SK-N-SH (cell line): ENCODE measurements at regions not wholly inside any gene's neighbourhood (a gene's known extent, or its start where the extent isn't known, plus 50 kb on each side); places are given as distances from the start of the nearest gene placed in this dataset.

Source experiments
- CTCF ChIA-PET: fragments of 300-600, 350-600 bp; formaldehyde crosslinking; extraction: SDS; loops from one replicate; lab custom pipeline; 2021; lab: Yijun Ruan, JAX
- POLR2A ChIA-PET: fragments of 350-600 bp; sonication (Branson Sonifier 250); formaldehyde crosslinking; extraction: SDS; loops from one replicate; lab custom pipeline; 2020; ENCODE audit warnings: antibody characterized with exemption, inconsistent platforms; lab: Yijun Ruan, JAX
- DNase-seq: peaks from one replicate; pipeline ENCODE4 v3.0.0; 2012
- H2AFZ ChIP-seq: fragments of 200-600 bp; sonication (generic); 2 replicates; pipeline ENCODE4 v1.8.1; 2016; ENCODE audit warnings: antibody characterized with exemption, mild to moderate bottlenecking, low read depth
- H3F3A ChIP-seq: fragments of 200-600 bp; sonication (generic); replicated peaks from 2 replicates; pipeline ENCODE3; 2016; ENCODE audit warnings: antibody characterized with exemption, mild to moderate bottlenecking; ENCODE audit not compliant: insufficient read depth
- H3K27ac ChIP-seq, 2 experiments: fragments of 200-500 bp in 1 of 2; fragments of 200-600 bp in 1 of 2; sonication (Bioruptor generic) in 1 of 2; sonication (generic), shearing (Covaris generic) in 1 of 2; 2 replicates each; pipeline versions ENCODE4 v1.5.1 to v1.6.1; 2014 to 2016; ENCODE audit warnings: low read depth in 2 of 2, inconsistent platforms in 1 of 2, low read length in 1 of 2, mild to moderate bottlenecking in 1 of 2, mixed read lengths in 1 of 2
- H3K27me3 ChIP-seq: fragments of 200-600 bp; sonication (generic), shearing (Covaris generic); 2 replicates; pipeline ENCODE4 v1.6.1; 2016; ENCODE audit warnings: mixed run types; ENCODE audit not compliant: insufficient read depth
- H3K36me3 ChIP-seq, 2 experiments: fragments of 200-500 bp in 1 of 2; fragments of 200-600 bp in 1 of 2; sonication (Bioruptor generic) in 1 of 2; sonication (generic) in 1 of 2; replicated peaks in 1 of 2; 2 replicates each; pipeline versions ENCODE3 to v1.5.1; 2014 to 2016; ENCODE audit warnings: low read length in 1 of 2, mild to moderate bottlenecking in 1 of 2; ENCODE audit not compliant: insufficient read depth in 2 of 2, control insufficient read depth in 1 of 2
- H3K4me1 ChIP-seq, 2 experiments: fragments of 200-500 bp in 1 of 2; fragments of 200-600 bp in 1 of 2; sonication (Bioruptor generic) in 1 of 2; sonication (generic), shearing (Covaris generic) in 1 of 2; 2 replicates each; pipeline versions ENCODE4 v1.5.1 to v1.6.1; 2014 to 2016; ENCODE audit warnings: low read depth in 1 of 2, low read length in 1 of 2, mixed run types in 1 of 2; ENCODE audit not compliant: insufficient read depth in 2 of 2, control insufficient read depth in 1 of 2
- H3K4me2 ChIP-seq: fragments of 200-600 bp; sonication (generic), shearing (Covaris generic); 2 replicates; pipeline ENCODE4 v1.6.1; 2017; ENCODE audit warnings: mixed run types
- H3K4me3 ChIP-seq, 2 experiments: fragments of 200-500 bp in 1 of 2; fragments of 200-600 bp in 1 of 2; sonication (Bioruptor generic) in 1 of 2; sonication (generic), shearing (Covaris generic) in 1 of 2; 2 replicates each; pipeline versions ENCODE4 v1.5.1 to v1.8.1; 2014 to 2016; ENCODE audit warnings: low read depth in 2 of 2, inconsistent platforms in 1 of 2, low read length in 1 of 2, mild to moderate bottlenecking in 1 of 2, mixed read lengths in 1 of 2, moderate library complexity in 1 of 2
- H3K79me2 ChIP-seq: fragments of 200-600 bp; sonication (generic); 2 replicates; pipeline ENCODE4 v1.8.1; 2017; ENCODE audit warnings: mild to moderate bottlenecking; ENCODE audit not compliant: insufficient read depth
- H3K9ac ChIP-seq: fragments of 200-600 bp; sonication (generic); 2 replicates; pipeline ENCODE4 v1.6.1; 2017; ENCODE audit warnings: mixed run types
- H3K9me2 ChIP-seq: fragments of 200-600 bp; sonication (generic); 2 replicates; pipeline ENCODE4 v1.6.1; 2017; ENCODE audit warnings: mixed run types
- H3K9me3 ChIP-seq: fragments of 200-600 bp; sonication (generic); 2 replicates; pipeline ENCODE4 v1.6.1; 2017; ENCODE audit warnings: mixed run types, mild to moderate bottlenecking, moderate library complexity
- H4K20me1 ChIP-seq: fragments of 200-600 bp; sonication (generic); 2 replicates; pipeline ENCODE4 v1.6.1; 2017; ENCODE audit warnings: mild to moderate bottlenecking, mixed run types; ENCODE audit not compliant: insufficient read depth
- CHD2 ChIP-seq: fragments of 150-350 bp; IDR thresholded peaks from 2 replicates; pipeline ENCODE4 v1.6.1; 2018; ENCODE audit warnings: low read length; ENCODE audit not compliant: partially characterized antibody
- EZH2phosphoT487 ChIP-seq: fragments of 200-600 bp; sonication (generic); IDR thresholded peaks from 2 replicates; pipeline ENCODE4 v1.6.1; 2017; ENCODE audit warnings: low read depth, mixed run types, mild to moderate bottlenecking, antibody characterized with exemption, moderate library complexity, borderline replicate concordance
- FOXJ3 ChIP-seq: sonication (generic); formaldehyde crosslinking; IDR thresholded peaks from 2 replicates; pipeline ENCODE4 v1.5.1; 2020; ENCODE audit warnings: mild to moderate bottlenecking, missing genetic modification reagents
- GABPA ChIP-seq: IDR thresholded peaks from 2 replicates; pipeline ENCODE4 v1.4.0; 2012; ENCODE audit warnings: low read depth, mild to moderate bottlenecking
- WGBS: methylation state at CpG from one replicate; pipeline ENCODE4 v1.1.6; 2017; ENCODE audit warnings: low lambda C conversion rate; 5-methylcytosine and 5-hydroxymethylcytosine counted together
- TF ChIP-seq, protein P1 (sequence below): IDR thresholded peaks from 2 replicates; pipeline ENCODE4 v1.6.1; 2012; ENCODE audit warnings: mild to moderate bottlenecking, low read depth, low read length, moderate library complexity
- TF ChIP-seq, protein P2 (sequence below): fragments of 150-350 bp; IDR thresholded peaks from 2 replicates; pipeline ENCODE4 v1.6.1; 2017; ENCODE audit warnings: antibody characterized with exemption, low read length, low read depth, borderline replicate concordance

DNA sequence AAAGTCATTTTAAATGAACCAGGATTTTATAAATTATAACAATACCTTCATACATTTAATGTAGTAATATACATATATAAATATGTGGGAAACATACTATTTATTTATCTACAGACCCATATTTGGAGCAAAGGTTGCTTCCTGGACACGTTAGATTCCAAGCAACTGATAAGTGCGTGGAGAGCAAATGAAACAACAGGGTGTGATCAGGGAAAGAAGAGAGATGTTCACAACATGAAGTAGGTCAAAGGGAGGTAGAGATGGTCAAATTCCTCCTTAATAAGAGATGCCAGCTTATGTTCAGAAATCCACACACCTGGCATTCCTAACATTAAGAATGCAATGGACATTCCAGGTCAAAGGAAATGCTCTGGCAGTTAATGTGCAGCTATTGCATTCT, 53.1 kb upstream of the HPGD start:
- POLR2A ChIA-PET: no interaction called here
- no peaks in the 10 kb centered on the region for H3K9me3 ChIP-seq
- no peaks in the 10 kb centered on the region for H3F3A ChIP-seq
- no peaks in the 10 kb centered on the region for H3K9me2 ChIP-seq
- no peaks in the 10 kb centered on the region for H3K27me3 ChIP-seq
- no peaks in the 10 kb centered on the region for H4K20me1 ChIP-seq
- H3K4me3 ChIP-seq: no peak overlapping the region
- H3K4me1 ChIP-seq: no peaks in the 10 kb centered on the region
- no peak overlapping the region for H3K27ac ChIP-seq
- H2AFZ ChIP-seq: no peak overlapping the region
- H3K9ac ChIP-seq: no peak overlapping the region
- CTCF ChIA-PET: interaction anchor here (0.7 kb wide), 1 partner anchor 10 kb away, joined by 3 read pairs; no protein-coding TSS in a partner anchor
- TF ChIP-seq CHD2 (no peak), FOXJ3 (CRISPR knock-in tag) (no peak), GABPA (no peak), EZH2phosphoT487 (no peak)
- TF ChIP-seq, protein P1, sequence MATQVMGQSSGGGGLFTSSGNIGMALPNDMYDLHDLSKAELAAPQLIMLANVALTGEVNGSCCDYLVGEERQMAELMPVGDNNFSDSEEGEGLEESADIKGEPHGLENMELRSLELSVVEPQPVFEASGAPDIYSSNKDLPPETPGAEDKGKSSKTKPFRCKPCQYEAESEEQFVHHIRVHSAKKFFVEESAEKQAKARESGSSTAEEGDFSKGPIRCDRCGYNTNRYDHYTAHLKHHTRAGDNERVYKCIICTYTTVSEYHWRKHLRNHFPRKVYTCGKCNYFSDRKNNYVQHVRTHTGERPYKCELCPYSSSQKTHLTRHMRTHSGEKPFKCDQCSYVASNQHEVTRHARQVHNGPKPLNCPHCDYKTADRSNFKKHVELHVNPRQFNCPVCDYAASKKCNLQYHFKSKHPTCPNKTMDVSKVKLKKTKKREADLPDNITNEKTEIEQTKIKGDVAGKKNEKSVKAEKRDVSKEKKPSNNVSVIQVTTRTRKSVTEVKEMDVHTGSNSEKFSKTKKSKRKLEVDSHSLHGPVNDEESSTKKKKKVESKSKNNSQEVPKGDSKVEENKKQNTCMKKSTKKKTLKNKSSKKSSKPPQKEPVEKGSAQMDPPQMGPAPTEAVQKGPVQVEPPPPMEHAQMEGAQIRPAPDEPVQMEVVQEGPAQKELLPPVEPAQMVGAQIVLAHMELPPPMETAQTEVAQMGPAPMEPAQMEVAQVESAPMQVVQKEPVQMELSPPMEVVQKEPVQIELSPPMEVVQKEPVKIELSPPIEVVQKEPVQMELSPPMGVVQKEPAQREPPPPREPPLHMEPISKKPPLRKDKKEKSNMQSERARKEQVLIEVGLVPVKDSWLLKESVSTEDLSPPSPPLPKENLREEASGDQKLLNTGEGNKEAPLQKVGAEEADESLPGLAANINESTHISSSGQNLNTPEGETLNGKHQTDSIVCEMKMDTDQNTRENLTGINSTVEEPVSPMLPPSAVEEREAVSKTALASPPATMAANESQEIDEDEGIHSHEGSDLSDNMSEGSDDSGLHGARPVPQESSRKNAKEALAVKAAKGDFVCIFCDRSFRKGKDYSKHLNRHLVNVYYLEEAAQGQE: no peak
- TF ChIP-seq, protein P2, sequence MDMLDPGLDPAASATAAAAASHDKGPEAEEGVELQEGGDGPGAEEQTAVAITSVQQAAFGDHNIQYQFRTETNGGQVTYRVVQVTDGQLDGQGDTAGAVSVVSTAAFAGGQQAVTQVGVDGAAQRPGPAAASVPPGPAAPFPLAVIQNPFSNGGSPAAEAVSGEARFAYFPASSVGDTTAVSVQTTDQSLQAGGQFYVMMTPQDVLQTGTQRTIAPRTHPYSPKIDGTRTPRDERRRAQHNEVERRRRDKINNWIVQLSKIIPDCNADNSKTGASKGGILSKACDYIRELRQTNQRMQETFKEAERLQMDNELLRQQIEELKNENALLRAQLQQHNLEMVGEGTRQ: no peak
- no peak for DNase-seq
- no peaks in the 10 kb centered on the region for H3K36me3 ChIP-seq
- WGBS: 46% methylated on average over 2 of the region's 2 CpGs
- no peaks in the 10 kb centered on the region for H3K79me2 ChIP-seq
- no peak overlapping the region for H3K4me2 ChIP-seq
